RWPE2 (cell line): ENCODE measurements at regions not wholly inside any gene's neighbourhood (a gene's known extent, or its start where the extent isn't known, plus 50 kb on each side); places are given as distances from the start of the nearest gene placed in this dataset.

Experiments used
- ATAC-seq: fragments of 200-7000 bp; cut with Tn5 transposase; 3 replicates; pipeline ENCODE4 v1.9.1; 2021; ENCODE audit warnings: low read depth
- DNase-seq: peaks from one replicate; pipeline ENCODE4 v3.0.0-alpha.2; 2020; ENCODE audit warnings: low spot score
- H3K27ac ChIP-seq: fragments of 450-650 bp; 2 replicates; pipeline ENCODE4 v1.5.1; 2017; ENCODE audit warnings: mild to moderate bottlenecking; ENCODE audit not compliant: poor library complexity, severe bottlenecking
- H3K27me3 ChIP-seq: fragments of 250-450 bp; sonication (Bioruptor Pico); 2 replicates; pipeline ENCODE4 v1.5.1; 2021; ENCODE audit warnings: mild to moderate bottlenecking, moderate library complexity; ENCODE audit not compliant: insufficient read depth, poor library complexity, severe bottlenecking
- H3K36me3 ChIP-seq: fragments of 250-450 bp; sonication (Bioruptor Pico); 2 replicates; pipeline ENCODE4 v1.5.1; 2020; ENCODE audit warnings: low read depth, mild to moderate bottlenecking, moderate library complexity
- H3K4me1 ChIP-seq: fragments of 250-450 bp; sonication (Bioruptor Pico); 2 replicates; pipeline ENCODE4 v1.5.1; 2021; ENCODE audit warnings: mild to moderate bottlenecking, moderate library complexity; ENCODE audit not compliant: insufficient read depth, poor library complexity, severe bottlenecking
- H3K4me3 ChIP-seq: fragments of 250-450 bp; sonication (Bioruptor Pico); 2 replicates; pipeline ENCODE4 v1.5.1; 2021; ENCODE audit warnings: mild to moderate bottlenecking, moderate library complexity; ENCODE audit not compliant: severe bottlenecking
- H3K9me3 ChIP-seq: fragments of 250-450 bp; sonication (Bioruptor Pico); 2 replicates; pipeline ENCODE4 v1.5.1; 2021; ENCODE audit warnings: mild to moderate bottlenecking, moderate library complexity; ENCODE audit not compliant: severe bottlenecking
- TF ChIP-seq, protein P1 (sequence below): fragments of 450-650 bp; IDR thresholded peaks from one replicate; pipeline ENCODE4 v1.5.1; 2017; ENCODE audit warnings: mild to moderate bottlenecking, moderate library complexity; ENCODE audit not compliant: poor library complexity, severe bottlenecking

GRCh38 chr1:104932030-104932915, 1182.6 kb downstream of the AMY1C start:
- no peaks in the 10 kb centered on the region for H3K36me3 ChIP-seq
- H3K27ac ChIP-seq: no peak overlapping the region
- no peaks in the 10 kb centered on the region for H3K27me3 ChIP-seq
- H3K4me3 ChIP-seq: no peak overlapping the region
- TF ChIP-seq, protein P1, sequence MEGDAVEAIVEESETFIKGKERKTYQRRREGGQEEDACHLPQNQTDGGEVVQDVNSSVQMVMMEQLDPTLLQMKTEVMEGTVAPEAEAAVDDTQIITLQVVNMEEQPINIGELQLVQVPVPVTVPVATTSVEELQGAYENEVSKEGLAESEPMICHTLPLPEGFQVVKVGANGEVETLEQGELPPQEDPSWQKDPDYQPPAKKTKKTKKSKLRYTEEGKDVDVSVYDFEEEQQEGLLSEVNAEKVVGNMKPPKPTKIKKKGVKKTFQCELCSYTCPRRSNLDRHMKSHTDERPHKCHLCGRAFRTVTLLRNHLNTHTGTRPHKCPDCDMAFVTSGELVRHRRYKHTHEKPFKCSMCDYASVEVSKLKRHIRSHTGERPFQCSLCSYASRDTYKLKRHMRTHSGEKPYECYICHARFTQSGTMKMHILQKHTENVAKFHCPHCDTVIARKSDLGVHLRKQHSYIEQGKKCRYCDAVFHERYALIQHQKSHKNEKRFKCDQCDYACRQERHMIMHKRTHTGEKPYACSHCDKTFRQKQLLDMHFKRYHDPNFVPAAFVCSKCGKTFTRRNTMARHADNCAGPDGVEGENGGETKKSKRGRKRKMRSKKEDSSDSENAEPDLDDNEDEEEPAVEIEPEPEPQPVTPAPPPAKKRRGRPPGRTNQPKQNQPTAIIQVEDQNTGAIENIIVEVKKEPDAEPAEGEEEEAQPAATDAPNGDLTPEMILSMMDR: no peak
- no peaks in the 10 kb centered on the region for H3K9me3 ChIP-seq
- H3K4me1 ChIP-seq: peaks cover 4% of the 10 kb centered on the region
- ATAC-seq (no peak; the same call in 2 of the 3 replicates), DNase-seq (no peak)

DNA sequence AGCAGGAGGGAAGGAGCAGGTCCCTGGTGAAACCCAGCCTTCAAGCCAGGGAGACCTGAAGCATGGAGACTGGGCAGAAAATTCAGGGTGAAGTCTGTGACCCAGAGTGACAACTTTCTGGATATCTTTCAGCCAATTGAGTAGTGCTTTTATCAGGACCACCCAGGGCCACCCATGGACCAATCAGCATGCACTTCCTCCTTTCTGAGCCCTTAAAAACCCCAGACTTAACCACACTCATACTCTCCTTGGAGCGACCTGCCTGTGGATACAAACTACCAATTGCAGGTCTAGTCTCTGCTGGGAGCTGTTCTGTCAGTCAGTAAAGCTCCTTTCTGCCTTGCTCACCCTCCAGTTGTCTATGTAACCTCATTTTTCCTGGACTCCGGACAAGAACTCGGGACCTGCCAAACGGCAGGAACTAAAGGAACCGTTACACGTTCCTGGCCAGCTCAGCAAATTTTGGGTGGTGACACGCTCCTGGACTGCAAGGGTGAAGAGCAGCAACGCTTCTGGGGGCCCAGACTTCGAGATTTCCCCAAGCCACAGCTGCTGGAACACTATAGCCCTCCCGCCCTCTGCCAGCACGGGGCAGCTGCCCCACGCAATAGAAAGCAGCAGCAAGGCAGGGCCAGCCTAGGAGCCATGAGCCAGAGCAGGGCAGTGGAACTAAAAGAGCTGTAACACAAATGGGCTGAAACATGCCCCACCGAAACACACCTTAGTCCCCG, 1183.4 kb downstream of the AMY1C start:
- DNase-seq (no peak), ATAC-seq (no peak)

GRCh38 chr1:104933846-104934245, 1184.1 kb downstream of the AMY1C start:
- H3K4me3 ChIP-seq: no peak overlapping the region
- H3K27ac ChIP-seq: no peak overlapping the region
- H3K9me3 ChIP-seq: no peaks in the 10 kb centered on the region
- ATAC-seq: no peak
- TF ChIP-seq, protein P1: no peak
- H3K36me3 ChIP-seq: no peaks in the 10 kb centered on the region
- H3K4me1 ChIP-seq: peaks cover 3% of the 10 kb centered on the region
- no peaks in the 10 kb centered on the region for H3K27me3 ChIP-seq
- peak; percentile 31 for DNase-seq

More for the DNA sequence above, 1183.4 kb downstream of the AMY1C start:
- no peaks in the 10 kb centered on the region for H3K36me3 ChIP-seq
- TF ChIP-seq, protein P1: no peak
- peaks cover 4% of the 10 kb centered on the region for H3K4me1 ChIP-seq
- no peak overlapping the region for H3K27ac ChIP-seq
- no peak overlapping the region for H3K4me3 ChIP-seq
- no peaks in the 10 kb centered on the region for H3K27me3 ChIP-seq
- H3K9me3 ChIP-seq: no peaks in the 10 kb centered on the region

GRCh38 chr1:104945406-104945805, 1195.7 kb downstream of the AMY1C start:
- DNase-seq (no peak), ATAC-seq (no peak)
- Histone ChIP-seq H3K9me3 (no peaks in the 10 kb centered on the region), H3K27me3 (no peaks in the 10 kb centered on the region), H3K4me3 (no peak overlapping the region), H3K27ac (no peak overlapping the region), H3K36me3 (no peaks in the 10 kb centered on the region), H3K4me1 (no peaks in the 10 kb centered on the region)
- TF ChIP-seq, protein P1: no peak
